ENCODE measurements at regions not wholly inside any gene's neighbourhood (a gene's known extent, or its start where the extent isn't known, plus 50 kb on each side); places are given as distances from the start of the nearest gene placed in this dataset.
"Not testable (repeated sequence)": the region's sequence is repeated elsewhere in the genome, so short reads cannot be mapped to it uniquely, and the experiment has no call there.

- not testable (repeated sequence) for H3K27me3 Mint-ChIP-seq; H3K4me3 Mint-ChIP-seq; H3K4me1 Mint-ChIP-seq (ENCODE audit: low read depth); H3K36me3 Mint-ChIP-seq (ENCODE audit: low read depth); H3K9me3 Mint-ChIP-seq; H3K27ac Mint-ChIP-seq
Observed at GRCh38 chr2:89985650-89986049, 1294.2 kb downstream of the RPIA start.

GRCh38 chr2:89986532-89986931 lies 1295.1 kb downstream of the RPIA start:
- not testable (repeated sequence) for H3K36me3 Mint-ChIP-seq (ENCODE audit: low read depth); H3K27me3 Mint-ChIP-seq; H3K4me3 Mint-ChIP-seq; H3K9me3 Mint-ChIP-seq; H3K27ac Mint-ChIP-seq; H3K4me1 Mint-ChIP-seq (ENCODE audit: low read depth)

GRCh38 chr2:89996779-89997178 lies 1305.3 kb downstream of the RPIA start:
- H3K4me3 Mint-ChIP-seq; H3K9me3 Mint-ChIP-seq; H3K4me1 Mint-ChIP-seq (ENCODE audit: low read depth); H3K27me3 Mint-ChIP-seq; H3K27ac Mint-ChIP-seq; H3K36me3 Mint-ChIP-seq (ENCODE audit: low read depth): not testable (repeated sequence)

GRCh38 chr2:90004553-90004952 lies 1313.1 kb downstream of the RPIA start:
- H3K27me3 Mint-ChIP-seq; H3K4me1 Mint-ChIP-seq (ENCODE audit: low read depth); H3K9me3 Mint-ChIP-seq; H3K27ac Mint-ChIP-seq; H3K36me3 Mint-ChIP-seq (ENCODE audit: low read depth); H3K4me3 Mint-ChIP-seq: not testable (repeated sequence)

- not testable (repeated sequence) for H3K4me3 Mint-ChIP-seq; H3K9me3 Mint-ChIP-seq; H3K27me3 Mint-ChIP-seq; H3K36me3 Mint-ChIP-seq (ENCODE audit: low read depth); H3K27ac Mint-ChIP-seq; H3K4me1 Mint-ChIP-seq (ENCODE audit: low read depth)
Observed at GRCh38 chr2:90010442-90011100, 1319.1 kb downstream of the RPIA start.

- not testable (repeated sequence) for H3K4me1 Mint-ChIP-seq (ENCODE audit: low read depth); H3K36me3 Mint-ChIP-seq (ENCODE audit: low read depth); H3K4me3 Mint-ChIP-seq; H3K27ac Mint-ChIP-seq; H3K27me3 Mint-ChIP-seq; H3K9me3 Mint-ChIP-seq
Observed at GRCh38 chr2:90011101-90011443, 1319.6 kb downstream of the RPIA start.

GRCh38 chr2:90019908-90020307 lies 1328.4 kb downstream of the RPIA start:
- not testable (repeated sequence) for H3K9me3 Mint-ChIP-seq; H3K4me1 Mint-ChIP-seq (ENCODE audit: low read depth); H3K27ac Mint-ChIP-seq; H3K4me3 Mint-ChIP-seq; H3K36me3 Mint-ChIP-seq (ENCODE audit: low read depth); H3K27me3 Mint-ChIP-seq

- not testable (repeated sequence) for H3K27me3 Mint-ChIP-seq; H3K4me3 Mint-ChIP-seq; H3K36me3 Mint-ChIP-seq (ENCODE audit: low read depth); H3K4me1 Mint-ChIP-seq (ENCODE audit: low read depth); H3K9me3 Mint-ChIP-seq; H3K27ac Mint-ChIP-seq
Observed at GRCh38 chr2:90021234-90021633, 1329.8 kb downstream of the RPIA start.

- not testable (repeated sequence) for H3K36me3 Mint-ChIP-seq (ENCODE audit: low read depth); H3K27ac Mint-ChIP-seq; H3K4me1 Mint-ChIP-seq (ENCODE audit: low read depth); H3K9me3 Mint-ChIP-seq; H3K4me3 Mint-ChIP-seq; H3K27me3 Mint-ChIP-seq
Observed at GRCh38 chr2:90027231-90027643, 1335.8 kb downstream of the RPIA start.

- not testable (repeated sequence) for H3K27ac Mint-ChIP-seq; H3K27me3 Mint-ChIP-seq; H3K36me3 Mint-ChIP-seq (ENCODE audit: low read depth); H3K4me3 Mint-ChIP-seq; H3K9me3 Mint-ChIP-seq; H3K4me1 Mint-ChIP-seq (ENCODE audit: low read depth)
Observed at GRCh38 chr2:90028381-90029079, 1337.1 kb downstream of the RPIA start.

- H3K36me3 Mint-ChIP-seq (ENCODE audit: low read depth); H3K9me3 Mint-ChIP-seq; H3K27ac Mint-ChIP-seq; H3K27me3 Mint-ChIP-seq; H3K4me1 Mint-ChIP-seq (ENCODE audit: low read depth); H3K4me3 Mint-ChIP-seq: not testable (repeated sequence)
Observed at GRCh38 chr2:90029080-90029428, 1337.6 kb downstream of the RPIA start.

GRCh38 chr2:90032269-90032668 lies 1340.8 kb downstream of the RPIA start:
- not testable (repeated sequence) for H3K4me3 Mint-ChIP-seq; H3K4me1 Mint-ChIP-seq (ENCODE audit: low read depth); H3K27ac Mint-ChIP-seq; H3K9me3 Mint-ChIP-seq; H3K27me3 Mint-ChIP-seq; H3K36me3 Mint-ChIP-seq (ENCODE audit: low read depth)

- not testable (repeated sequence) for H3K36me3 Mint-ChIP-seq (ENCODE audit: low read depth); H3K27ac Mint-ChIP-seq; H3K4me1 Mint-ChIP-seq (ENCODE audit: low read depth); H3K9me3 Mint-ChIP-seq; H3K4me3 Mint-ChIP-seq; H3K27me3 Mint-ChIP-seq
Observed at GRCh38 chr2:90036335-90036734, 1344.9 kb downstream of the RPIA start.

GRCh38 chr2:90039093-90039492 lies 1347.6 kb downstream of the RPIA start:
- H3K27me3 Mint-ChIP-seq; H3K4me1 Mint-ChIP-seq (ENCODE audit: low read depth); H3K4me3 Mint-ChIP-seq; H3K27ac Mint-ChIP-seq; H3K9me3 Mint-ChIP-seq; H3K36me3 Mint-ChIP-seq (ENCODE audit: low read depth): not testable (repeated sequence)

- H3K9me3 Mint-ChIP-seq; H3K4me1 Mint-ChIP-seq (ENCODE audit: low read depth); H3K36me3 Mint-ChIP-seq (ENCODE audit: low read depth); H3K27me3 Mint-ChIP-seq; H3K4me3 Mint-ChIP-seq; H3K27ac Mint-ChIP-seq: not testable (repeated sequence)
Observed at GRCh38 chr2:90047776-90048175, 1356.3 kb downstream of the RPIA start.

- H3K27ac Mint-ChIP-seq; H3K27me3 Mint-ChIP-seq; H3K9me3 Mint-ChIP-seq; H3K4me1 Mint-ChIP-seq (ENCODE audit: low read depth); H3K4me3 Mint-ChIP-seq; H3K36me3 Mint-ChIP-seq (ENCODE audit: low read depth): not testable (repeated sequence)
Observed at GRCh38 chr2:90052113-90052631, 1360.7 kb downstream of the RPIA start.
